GM13976 (cell line): ENCODE measurements at regions not wholly inside any gene's neighbourhood (a gene's known extent, or its start where the extent isn't known, plus 50 kb on each side); places are given as distances from the start of the nearest gene placed in this dataset.

Source experiments
- DNase-seq: peaks from one replicate; pipeline ENCODE4 v3.0.0; 2012; ENCODE audit warnings: low spot score
- in situ Hi-C: fragments of 300-500 bp; cut with MboI; formaldehyde crosslinking; loops from one replicate; pipeline ENCODE4 v1.12.0; 2022; ENCODE audit warnings: low sequenced_read_pairs, mixed read lengths, inconsistent platforms; ENCODE audit not compliant: unreplicated experiment
- TF ChIP-seq, protein P1 (sequence below): IDR thresholded peaks from 2 replicates; pipeline ENCODE4 v1.5.1; 2012; ENCODE audit warnings: borderline replicate concordance, mild to moderate bottlenecking; ENCODE audit not compliant: insufficient read depth; ENCODE audit errors: extremely low read depth, missing control alignments, control extremely low read depth

DNA sequence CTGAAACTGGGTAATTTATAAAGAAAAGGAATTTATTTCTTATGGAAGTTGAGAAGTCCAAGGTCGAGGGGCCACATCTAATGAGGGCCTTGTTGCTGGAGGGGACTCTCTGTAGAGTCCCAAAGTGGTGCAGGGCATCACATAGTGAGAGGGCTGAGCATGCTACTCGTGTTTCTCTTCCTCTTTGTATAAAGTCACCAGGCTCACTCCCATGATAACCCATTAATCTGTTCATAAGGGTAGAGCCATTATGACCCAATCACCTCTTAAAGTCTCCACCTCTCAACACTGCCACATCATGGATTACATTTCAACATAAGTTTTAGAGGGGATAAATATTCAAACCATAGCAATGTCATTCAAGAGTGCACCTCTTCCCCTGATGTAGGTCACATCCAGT lies 79.1 kb upstream of the ATP2B1 start:
- no peak for DNase-seq
- TF ChIP-seq, protein P1, sequence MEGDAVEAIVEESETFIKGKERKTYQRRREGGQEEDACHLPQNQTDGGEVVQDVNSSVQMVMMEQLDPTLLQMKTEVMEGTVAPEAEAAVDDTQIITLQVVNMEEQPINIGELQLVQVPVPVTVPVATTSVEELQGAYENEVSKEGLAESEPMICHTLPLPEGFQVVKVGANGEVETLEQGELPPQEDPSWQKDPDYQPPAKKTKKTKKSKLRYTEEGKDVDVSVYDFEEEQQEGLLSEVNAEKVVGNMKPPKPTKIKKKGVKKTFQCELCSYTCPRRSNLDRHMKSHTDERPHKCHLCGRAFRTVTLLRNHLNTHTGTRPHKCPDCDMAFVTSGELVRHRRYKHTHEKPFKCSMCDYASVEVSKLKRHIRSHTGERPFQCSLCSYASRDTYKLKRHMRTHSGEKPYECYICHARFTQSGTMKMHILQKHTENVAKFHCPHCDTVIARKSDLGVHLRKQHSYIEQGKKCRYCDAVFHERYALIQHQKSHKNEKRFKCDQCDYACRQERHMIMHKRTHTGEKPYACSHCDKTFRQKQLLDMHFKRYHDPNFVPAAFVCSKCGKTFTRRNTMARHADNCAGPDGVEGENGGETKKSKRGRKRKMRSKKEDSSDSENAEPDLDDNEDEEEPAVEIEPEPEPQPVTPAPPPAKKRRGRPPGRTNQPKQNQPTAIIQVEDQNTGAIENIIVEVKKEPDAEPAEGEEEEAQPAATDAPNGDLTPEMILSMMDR, result no peak
- in situ Hi-C loops, result no loop called here

DNA sequence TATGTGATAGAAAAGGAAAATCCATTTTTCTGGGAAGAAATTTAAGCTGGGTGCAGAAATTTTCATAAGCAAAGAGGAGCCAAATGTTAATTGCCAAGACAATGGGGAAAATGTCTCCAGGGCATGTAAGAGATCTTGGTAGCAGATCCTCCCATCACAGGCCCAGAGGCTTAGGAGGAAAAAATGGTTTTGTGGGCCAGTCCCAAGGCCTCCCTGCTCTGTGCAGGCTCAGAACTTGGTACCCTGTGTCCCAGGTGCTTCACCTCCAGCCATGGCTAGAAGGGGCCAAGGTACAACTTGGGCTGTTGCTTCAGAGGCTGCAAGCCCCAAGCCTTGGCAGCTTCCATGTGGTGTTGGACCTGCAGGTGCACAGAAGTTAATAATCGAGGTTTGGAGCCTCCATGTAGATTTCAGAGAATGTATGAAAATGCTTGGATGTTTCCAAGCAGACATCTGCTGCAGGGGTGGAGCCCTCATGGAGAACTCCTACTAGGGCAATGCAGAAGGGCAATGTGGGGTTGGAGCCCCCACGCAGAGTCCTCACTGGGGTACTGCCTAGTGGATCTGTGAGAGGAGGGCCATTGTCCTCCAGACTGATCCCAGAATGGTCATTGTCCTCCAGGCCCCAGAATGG lies 77.7 kb upstream of the ATP2B1 start:
- DNase-seq, result no peak
- TF ChIP-seq, protein P1, result no peak
- in situ Hi-C loops, result no loop called here

DNA sequence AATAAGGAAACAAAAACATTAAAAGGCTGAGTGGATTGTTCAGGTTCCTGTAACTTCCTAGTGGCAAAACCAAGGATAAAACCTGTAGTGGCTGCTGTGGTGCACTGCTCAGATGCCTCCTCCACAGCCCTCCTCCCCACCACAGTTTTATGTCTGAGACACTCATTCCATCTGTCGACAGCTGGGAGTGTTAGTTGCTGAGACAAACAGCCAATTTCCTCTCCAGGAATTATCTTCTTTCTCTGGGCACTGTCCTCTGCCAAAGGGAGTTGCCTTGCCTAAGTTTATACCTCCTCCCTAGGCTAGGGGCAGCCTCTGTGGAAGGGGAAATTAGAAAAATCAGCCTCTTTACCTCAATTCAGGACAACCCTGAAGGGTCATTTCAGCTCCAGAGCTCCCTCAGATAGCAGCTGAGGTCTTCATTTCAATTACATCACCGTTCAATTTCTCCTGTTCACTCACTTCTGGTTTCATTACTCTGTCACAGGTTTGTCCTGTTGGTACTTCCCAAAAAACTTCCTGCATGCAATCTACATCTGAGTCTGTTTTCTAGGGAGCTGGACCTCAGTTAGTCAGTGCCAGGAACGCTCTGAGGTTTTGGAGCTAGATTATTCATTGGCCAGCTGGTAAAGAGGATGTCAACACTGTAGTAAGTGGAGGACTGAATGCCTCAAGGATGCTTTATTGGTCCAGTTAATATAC lies 74.9 kb upstream of the ATP2B1 start:
- TF ChIP-seq, protein P1, result no peak
- DNase-seq, result no peak
- in situ Hi-C loops, result no loop called here

DNA sequence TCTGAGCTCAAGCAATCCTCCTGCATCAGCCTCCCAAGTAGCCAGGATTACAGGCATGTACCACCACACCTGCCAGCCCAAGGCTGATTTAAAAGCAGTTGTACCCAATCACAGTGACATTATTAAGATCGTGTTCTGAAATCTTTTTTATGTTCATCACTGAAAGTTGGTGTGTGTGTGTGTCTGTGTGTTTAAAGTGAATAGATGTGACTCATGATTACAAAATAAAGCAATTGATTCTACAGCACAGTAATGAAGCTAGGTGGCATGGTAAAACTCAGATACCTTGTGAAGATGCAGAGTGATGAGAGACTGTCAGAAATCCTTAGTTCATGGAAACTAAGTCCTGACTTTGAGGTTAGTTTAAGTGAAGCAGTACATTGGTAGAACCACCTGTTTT lies 74.2 kb upstream of the ATP2B1 start:
- no peak for DNase-seq
- TF ChIP-seq, protein P1, result no peak
- in situ Hi-C loops, result no loop called here

DNA sequence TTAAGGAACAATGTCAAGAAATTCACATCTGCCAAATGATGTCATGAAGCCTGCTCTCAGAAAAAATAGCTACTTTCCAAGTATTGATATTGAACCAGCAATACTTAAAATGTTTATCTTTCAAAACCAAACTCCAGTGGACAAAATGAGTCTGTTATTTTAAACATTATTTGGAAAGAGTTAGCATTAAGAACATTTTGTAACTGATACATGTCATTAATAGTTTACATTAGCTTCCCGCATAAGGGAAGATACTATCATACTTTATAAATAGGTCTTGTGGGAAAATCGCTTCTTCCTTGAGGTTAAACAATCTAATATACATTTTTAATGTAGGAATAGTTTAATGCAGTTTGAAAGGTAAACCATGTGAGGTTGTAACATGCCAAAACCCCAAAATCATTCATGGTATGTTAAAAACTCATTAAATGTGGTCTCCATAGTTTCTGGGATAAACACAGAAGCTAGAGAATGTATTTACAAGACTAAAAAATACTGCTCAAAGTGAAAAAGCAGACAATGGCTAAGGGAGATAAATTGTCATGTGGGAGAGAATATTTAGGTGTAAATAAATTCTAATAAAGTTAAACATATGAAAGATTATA lies 73.4 kb upstream of the ATP2B1 start:
- DNase-seq, result no peak
- TF ChIP-seq, protein P1, result no peak
- in situ Hi-C loops, result no loop called here

DNA sequence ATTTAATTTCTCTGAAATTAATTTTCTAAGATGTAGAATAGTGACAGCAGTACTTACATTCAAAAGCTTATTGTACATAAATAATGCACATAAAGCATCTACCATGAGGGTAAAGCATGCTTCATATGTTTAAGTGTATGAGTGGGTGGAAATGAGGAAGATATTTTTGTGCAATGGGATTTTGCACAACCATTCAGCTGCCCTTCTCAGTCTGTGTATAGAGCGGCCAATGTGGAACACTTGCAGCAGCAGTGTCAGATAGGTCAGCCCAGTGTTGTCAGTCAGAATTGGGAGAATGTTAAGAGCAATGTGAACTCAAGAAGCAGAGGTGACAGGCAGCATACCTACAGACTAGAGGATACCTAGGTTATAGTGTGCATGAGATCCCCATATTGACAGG lies 72.5 kb upstream of the ATP2B1 start:
- no peak for DNase-seq
- TF ChIP-seq, protein P1, result no peak
- in situ Hi-C loops, result no loop called here
